Erythroblast (primary cell): ENCODE measurements at regions not wholly inside any gene's neighbourhood (a gene's known extent, or its start where the extent isn't known, plus 50 kb on each side); places are given as distances from the start of the nearest gene placed in this dataset.

Experiments
- GATA1 ChIP-seq: IDR thresholded peaks from 2 replicates; pipeline ENCODE4 v1.6.1; 2011; ENCODE audit warnings: low read depth, mild to moderate bottlenecking, control low read depth, low read length, moderate library complexity
- POLR2A ChIP-seq: IDR thresholded peaks from 2 replicates; pipeline ENCODE4 v1.6.1; 2011; ENCODE audit warnings: mild to moderate bottlenecking, low read length

DNA sequence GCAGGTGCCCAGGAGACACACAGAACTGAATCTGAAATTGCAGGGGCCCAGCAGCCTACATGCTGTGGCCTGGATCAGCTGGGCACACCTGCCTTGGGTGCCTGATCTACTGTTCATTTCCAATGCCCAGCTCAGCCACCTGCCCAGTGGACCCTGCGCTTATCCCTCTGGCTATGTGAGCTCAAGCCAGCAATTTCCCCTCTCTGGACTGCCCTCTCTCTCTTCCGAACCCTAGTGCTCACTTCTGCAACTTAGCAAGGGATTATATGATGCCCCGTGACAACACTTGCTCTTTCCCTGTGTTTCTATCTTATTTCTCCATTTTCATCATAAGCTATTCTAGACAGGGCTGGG lies 276.0 kb downstream of the UACA start:
- TF ChIP-seq POLR2A, result no peak
- no peak for TF ChIP-seq GATA1
